Fibroblast of peridontal ligament (primary cell): ENCODE measurements at regions not wholly inside any gene's neighbourhood (a gene's known extent, or its start where the extent isn't known, plus 50 kb on each side); places are given as distances from the start of the nearest gene placed in this dataset.
"Not testable (repeated sequence)": the region's sequence is repeated elsewhere in the genome, so short reads cannot be mapped to it uniquely, and the experiment has no call there.

Experiments used
- DNase-seq: peaks from one replicate; pipeline ENCODE4 v3.0.0-alpha.2; 2010; ENCODE audit errors: extremely low read depth

DNA sequence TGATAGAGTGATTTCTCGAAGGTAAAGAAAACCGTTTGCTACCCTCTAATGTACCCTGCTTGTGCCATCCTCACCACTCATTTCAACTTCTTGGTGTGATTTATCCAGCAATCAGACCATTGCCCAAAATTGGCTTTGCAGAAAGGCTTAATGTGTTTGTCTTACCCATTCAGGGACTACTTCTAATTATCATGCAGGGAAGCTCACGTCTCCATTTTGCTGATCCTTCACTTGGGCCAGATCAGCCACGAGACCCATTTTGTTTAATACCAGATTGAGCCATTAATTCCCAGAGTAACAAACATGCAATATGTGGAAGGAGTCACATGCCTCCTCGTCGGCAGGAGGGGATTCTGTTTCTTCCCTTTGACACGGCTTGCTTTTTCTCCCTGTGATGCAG is 51.1 kb upstream of the CRY1 start:
- DNase-seq: no peak

DNA sequence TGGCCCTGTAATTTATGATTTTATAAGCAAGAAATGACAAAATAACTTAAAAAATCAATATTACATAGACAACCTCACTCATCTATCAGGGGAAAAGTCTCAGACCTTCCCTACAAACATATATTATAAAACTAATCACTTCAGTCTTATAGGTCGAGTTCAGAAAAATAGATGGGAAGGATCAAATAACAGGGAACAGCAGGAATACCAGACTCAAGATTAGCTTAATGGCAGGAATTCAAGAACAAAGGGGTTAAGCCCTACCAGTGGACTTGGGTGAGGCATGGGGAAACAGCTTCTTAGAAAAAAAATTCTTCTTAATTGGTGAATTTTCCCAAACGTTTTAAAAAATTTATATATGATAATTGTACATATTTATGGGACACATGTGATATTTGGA is 51.6 kb upstream of the CRY1 start:
- DNase-seq: no peak

DNA sequence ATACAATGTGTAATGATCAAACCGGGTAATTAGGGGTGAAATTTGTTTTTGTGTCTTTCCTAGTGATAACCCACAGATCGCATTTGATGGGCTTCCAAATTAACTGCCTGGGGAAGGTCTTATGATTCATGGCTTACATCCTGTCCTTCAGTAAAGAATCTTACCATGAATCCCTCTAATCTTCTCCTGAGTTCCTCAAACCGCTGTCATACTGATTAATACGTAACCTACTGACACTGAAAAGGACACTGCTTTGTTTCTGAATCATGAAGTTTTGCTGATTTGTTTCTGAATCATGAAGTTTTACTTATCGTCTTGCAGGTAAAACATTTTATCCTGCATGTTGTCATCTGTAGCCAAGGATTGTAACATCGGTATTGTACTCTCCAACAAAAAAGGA is 52.0 kb upstream of the CRY1 start:
- DNase-seq: no peak

DNA sequence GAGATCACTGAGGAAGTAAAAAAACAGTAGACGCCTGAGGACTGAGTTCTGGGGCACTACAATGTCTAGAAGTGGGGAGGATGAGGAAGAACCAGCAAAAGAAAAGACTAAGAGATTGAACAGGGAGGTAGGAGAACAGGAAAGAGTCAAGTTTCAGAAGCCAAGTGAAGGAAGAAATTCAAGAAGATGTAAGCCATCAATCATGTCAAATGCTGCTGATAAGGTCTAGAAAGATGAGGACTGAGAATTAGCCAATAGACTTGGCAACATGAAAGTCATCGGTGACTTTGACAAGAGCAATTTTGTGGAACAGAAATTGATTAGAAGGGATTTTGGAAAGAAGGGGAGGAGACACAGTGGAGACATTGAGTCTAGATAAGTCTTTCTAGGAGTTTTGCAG is 54.8 kb upstream of the CRY1 start:
- DNase-seq: no peak

DNA sequence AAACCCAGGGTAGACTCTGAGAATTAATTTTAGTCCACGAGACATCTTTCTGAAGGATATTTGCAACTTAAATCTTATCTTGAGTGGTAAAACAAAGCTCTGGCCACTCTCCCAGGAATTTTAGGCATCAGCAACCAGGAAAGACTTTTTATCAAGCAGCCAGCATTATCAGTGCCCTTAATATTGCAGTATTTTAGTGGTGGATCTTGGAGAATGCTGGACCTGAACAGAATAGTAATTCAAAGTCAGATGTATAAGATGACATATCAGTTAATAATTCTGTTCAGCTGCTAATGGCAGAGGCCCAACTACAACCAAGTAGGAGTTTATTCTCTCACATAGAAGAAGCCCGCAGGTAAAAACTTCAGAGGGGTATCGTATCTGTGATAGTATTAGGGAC is 59.0 kb upstream of the CRY1 start:
- DNase-seq: no peak

DNA sequence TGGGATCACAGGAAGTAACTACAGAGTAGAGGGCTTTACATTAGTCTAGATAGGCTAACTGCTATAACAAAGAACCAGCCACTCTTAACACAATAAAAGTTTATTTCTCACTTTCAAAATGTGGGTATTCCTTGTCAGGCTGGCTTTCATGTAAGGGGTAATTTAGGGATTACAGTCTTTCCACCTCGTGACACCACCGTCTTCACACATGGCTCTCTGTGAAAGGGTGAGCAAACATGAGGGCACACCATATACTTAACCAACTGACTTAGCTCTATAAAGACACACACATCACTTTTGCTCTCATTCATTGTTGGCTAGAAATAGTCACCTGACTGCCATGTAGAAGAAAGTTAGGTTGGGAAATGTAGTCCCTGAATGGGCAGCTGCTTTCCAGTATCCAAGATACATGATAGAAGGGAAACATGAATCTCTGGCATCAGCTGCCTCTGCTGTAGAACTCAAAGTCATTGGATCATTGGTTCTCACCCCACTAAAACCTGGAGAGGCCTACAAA is 66.1 kb upstream of the CRY1 start:
- DNase-seq: no peak

DNA sequence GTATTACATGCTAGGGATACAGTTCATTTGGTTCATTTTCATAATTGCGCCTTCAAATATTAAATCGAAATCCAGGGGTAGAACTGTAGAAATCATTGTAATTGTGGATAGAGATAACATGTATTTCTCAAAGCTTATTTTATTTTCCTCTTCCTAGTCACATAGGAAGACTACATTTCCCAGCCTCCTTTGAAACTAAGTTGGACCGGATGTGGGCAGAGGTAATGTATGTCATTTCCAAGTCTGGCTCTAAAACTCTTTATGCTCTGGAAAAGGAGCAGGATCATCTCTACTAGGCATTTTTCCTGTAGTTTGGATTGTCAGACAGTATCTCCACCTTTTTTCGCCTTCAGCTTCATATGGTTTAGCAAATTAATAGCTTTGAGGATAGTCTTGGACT is 70.1 kb upstream of the CRY1 start:
- DNase-seq: no peak

DNA sequence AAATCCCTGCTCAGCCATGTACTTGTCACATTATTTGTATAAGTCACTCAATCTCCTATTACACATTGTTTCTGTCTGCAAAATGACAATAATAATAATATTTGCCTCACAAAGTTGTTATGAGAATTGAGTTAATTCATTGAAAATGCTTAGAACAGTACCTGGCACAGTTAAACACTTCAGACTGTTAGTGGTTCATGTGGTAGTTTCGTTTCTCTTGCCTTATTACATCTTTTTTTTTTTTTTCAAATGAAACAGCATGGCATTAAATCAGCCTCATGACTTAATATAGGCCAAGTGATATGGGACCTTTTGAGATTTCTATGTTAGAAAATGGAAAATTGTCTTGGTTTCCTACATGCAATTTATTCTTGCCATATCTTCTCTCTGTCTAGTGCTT is 71.0 kb upstream of the CRY1 start:
- DNase-seq: no peak

DNA sequence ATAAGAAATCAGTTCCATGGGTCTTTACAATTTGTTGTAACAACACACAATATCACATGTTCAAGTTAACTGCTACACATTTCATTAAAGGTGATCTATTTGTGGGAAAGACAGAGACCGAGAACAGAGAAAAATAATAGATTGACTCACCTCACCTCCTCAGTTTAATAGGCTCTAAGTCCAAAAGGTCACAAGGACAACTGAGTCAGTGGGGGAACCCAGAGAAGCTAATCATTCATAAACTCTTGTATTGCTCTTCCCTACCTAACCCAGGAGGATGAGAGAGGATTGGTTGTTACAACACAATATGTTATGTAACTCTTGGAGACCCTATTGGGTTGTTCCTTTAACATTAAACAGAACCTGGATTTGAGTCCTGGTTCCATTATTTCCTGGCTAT is 72.2 kb upstream of the CRY1 start:
- no peak for DNase-seq

DNA sequence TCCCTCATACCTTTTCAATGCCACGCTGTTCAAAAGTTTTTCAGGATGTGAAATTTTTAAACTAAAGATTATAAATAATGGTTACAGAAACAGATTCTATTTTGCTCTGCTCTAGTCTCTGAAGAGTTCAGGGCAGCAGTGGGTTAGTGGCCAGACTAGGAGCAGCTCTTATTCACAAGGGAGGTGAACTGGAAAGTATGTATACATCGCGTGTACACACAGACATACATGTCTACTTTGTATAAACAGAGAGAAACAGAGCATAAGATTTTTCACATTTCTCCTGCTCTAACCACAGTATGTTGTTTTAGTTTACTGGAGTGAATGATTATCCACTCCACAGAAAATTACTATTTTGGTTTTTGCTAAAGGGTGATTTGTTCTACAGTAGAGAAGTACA is 74.4 kb upstream of the CRY1 start:
- DNase-seq: peak; percentile 57

DNA sequence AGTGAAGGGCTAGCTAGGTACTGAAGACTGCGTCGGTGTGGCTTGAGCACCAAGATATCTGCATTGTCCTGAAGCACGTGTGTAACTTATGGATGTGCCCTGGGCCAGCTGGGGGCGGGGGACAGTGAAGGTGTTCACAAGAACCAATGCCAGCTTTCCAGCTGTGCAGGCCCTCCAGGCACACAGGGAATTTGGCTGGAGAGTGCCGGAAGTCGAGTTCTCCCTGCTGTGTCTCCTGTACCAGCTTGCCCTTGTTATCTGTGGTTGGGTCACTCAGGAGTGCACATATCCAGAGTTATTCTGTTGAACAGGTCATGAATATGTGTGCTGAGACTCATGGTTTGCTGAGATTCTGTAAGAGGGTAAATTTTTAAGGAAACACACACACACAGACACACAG is 75.9 kb upstream of the CRY1 start:
- DNase-seq: no peak

DNA sequence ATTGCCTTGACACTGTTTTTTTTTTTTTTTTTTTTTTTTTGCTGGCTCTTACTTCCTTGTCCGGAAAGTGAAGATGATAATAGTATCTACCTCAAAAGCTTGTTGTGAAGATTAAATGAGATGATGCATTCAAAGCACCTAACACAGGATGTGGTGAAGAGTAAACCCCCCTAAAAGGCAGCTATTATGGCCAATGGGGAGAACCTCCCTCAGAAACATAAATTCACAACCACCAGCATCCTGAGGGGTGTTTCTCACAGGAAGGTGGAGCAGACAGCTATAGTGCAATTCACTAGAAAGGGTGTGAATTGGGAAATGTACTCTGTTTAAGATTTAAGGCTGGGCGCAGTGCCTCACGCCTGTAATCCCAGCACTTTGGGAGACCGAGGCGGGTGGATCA is 85.4 kb upstream of the CRY1 start:
- DNase-seq: no peak

DNA sequence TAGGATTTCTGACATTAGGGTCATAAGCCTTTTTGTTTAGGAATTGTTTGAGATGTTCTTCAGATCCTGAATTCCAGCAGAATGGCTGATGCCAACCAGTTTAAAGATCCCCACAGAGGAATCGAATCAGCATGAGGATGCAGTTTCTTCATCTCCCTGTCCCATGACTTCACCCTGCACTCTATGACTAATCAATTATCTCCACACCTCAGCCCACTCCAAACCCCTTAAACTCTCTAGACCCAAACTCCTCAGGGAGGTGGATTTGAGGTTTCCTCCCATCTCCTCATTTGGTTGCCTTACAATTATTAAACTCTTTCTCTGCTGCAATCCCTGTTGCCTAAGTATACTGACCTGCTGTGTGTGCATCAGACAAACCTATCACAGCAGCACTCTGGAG is 86.5 kb upstream of the CRY1 start:
- peak; percentile 42 for DNase-seq

DNA sequence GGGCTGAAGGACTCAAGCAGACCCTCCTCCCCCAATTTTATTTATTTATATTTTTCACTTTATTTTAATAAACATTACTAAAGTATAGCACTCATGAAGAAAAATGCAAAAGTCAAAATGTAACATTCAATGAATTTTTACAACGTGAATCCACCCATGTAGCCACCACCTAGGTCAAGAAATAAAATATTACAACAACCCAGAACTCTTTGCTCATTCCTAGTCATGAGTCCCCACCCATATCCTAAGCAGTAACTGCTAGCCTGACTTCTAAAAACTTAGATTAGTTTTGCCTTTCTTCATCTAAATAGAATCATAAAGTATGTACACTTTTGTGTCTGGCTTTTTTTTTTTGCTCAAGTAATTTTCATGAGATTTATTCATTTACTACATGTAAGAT is 86.9 kb upstream of the CRY1 start:
- DNase-seq: no peak

DNA sequence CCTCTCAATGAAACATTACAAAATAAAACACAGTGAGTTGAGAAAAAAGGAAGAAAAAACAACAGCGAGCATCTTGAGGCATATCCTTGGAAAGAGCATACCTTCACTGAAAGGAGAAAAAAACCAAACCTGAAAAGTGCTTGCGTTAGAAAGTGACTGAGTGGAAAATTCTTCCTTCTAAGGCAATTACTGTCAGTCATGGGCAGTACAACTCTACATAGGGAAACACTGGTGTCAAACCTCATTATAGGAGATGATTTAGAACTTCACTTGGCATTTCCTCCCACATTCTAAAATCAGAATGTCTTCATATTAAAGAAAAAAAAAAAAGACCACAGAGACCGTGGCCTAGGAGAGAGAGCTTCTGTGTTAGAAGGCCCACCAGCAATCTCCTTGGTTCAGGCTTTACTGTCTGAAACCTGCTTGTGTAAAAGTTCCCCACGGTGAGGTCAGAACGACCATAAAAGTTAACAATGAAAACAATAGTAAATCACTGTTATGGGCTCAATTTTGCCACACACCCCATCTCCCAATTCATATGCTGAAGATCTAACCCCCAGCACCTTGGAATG is 91.1 kb upstream of the CRY1 start:
- DNase-seq: no peak

DNA sequence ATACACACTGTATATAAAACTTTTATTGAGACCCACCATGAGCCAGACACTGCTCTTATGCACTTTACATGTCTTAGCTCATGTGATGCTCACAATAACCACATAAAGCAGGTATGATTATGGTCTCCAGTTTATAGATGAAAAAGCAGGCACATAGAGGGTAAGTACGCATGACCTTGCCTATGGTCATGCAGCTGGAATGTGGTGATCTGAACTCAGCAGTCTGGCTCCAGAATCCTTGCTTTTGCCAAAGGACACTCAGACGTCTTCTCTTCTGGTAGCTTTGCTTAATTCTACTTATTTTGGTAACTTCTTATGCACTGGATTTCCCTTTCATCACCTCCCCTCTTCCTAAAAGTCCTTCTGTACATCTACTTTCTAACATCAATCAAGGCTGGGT is 103.3 kb upstream of the CRY1 start:
- peak; percentile 43 for DNase-seq

DNA sequence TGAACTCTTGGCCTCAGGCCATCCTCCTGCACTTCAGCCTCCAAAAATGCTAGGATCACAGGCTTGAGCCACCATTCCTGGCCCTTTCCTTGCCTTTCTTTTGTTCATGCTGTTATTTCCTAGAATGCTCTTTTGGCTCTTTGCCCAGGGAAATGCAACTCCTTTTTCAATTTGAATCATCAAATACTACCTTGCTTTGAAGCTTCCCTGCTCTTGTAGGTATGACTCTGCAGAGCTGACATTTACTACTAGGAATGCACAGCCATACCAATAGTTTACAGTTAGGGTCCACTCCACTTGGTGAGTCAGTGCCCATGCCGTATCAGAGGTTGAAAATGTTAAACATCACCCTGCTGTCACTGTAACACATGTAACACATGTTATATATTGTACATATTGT is 107.0 kb upstream of the CRY1 start:
- peak; percentile 43 for DNase-seq

DNA sequence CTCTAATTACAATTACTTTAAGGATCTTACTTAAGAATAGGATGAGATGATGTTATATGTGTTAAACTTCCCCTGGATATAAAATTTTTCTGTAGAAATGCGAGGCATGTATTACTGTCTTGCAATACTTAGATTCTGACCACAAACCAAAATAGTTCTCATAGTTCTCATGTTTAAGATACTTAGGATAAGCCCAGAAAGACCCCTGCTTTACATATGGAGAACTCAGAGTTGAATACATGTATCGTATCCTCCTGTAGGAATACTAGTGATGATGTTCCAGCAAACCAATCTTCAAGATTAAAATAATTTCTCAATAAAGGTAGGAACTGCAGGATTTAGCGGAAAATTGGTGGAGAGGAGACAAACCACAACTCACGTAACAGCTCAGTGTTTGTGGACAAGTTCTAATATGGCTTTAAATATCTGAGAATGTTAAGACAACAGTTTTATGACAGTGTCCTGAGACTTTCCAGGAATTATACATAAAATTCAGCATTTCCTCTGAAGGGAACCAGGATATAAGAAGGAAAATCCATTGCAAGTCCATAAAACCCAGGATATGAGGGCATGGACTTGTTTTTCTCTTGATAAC is 114.7 kb upstream of the CRY1 start:
- DNase-seq: peak; percentile 27

DNA sequence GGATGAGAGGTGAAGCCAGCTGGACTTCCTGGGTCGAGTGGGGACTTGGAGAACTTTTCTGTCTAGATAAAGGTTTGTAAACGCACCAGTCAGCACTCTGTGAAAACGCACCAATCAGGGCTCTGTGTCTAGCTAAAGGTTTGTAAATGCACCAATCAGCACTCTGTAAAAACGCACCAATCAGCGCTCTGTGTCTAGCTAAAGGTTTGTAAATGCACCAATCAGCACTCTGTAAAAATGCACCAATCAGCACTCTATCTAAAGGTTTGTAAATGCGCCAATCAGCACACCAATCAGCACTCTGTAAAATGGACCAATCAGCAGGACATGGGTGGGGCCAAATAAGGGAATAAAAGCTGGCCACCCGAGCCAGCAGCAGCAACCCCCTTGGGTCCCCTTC is 116.4 kb upstream of the CRY1 start:
- DNase-seq: not testable (repeated sequence)

DNA sequence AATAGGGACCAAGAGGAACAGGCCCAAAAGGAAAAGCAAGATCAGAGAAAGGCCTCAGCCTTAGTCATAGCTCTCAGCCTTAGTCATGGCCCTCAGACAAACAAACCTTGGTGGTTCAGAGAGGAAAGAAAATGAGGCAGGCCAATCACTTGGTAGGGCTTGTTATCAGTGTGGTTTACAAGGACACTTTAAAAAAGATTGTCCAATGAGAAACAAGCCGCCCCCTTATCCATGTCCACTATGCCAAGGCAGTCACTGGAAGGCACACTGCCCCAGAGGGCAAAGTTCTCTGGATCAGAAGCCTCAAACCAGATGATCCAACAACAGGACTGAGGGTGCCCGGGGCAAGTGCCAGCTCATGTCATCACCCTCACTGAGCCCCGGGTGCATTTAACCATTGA is 121.0 kb upstream of the CRY1 start:
- peak; percentile 65 for DNase-seq

DNA sequence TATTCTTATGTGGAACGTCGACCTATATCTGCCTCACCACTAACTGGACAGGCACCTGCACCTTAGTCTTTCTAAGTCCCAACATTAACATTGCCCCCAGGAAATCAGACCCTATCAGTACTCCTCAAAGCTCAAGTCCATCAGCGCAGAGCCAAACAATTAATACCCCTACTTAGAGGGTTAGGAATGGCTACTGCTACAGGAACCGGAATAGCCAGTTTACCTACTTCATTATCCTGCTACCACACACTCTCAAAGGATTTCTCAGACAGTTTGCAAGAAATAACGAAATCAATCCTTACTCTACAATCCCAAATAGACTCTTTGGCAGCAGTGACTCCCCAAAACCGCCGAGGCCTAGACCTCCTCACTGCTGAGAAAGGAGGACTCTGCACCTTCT is 123.1 kb upstream of the CRY1 start:
- not testable (repeated sequence) for DNase-seq

DNA sequence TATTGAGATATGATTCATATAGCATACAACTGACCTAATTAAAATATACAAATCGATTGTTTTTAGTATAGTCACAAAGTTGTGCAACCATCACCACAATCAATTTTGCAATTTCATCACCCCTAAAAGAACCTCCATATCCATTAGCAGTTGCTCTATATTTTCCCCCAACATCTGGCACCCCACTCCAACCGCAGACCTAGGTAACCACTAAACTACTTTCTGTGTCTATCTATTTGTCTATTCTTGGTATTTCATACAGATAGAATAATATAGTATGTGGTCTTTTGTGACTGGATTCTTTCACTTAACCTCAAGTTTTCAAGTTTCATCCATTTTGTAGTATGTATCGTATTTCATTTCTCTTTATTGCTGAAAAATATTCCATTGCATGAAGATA is 126.0 kb upstream of the CRY1 start:
- no peak for DNase-seq

DNA sequence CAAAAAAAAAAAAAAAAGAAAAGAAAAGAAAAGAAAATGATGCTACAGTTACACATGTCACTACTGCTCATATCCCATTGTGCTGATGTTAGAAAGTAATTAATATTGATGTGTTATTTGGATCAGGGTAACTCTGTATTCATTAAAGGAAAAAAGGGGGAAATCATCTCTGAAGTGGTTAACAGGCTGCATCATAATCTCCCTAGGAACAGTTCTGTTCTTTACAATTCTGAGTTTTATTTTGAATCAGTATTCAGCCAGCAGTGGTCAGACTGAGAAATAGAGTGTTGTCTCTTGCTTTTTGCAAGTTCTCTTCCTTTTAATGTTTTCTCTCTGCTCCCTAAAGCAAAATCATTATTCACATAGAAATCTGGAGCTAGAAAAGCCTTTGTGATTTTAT is 128.6 kb upstream of the CRY1 start:
- DNase-seq: no peak

DNA sequence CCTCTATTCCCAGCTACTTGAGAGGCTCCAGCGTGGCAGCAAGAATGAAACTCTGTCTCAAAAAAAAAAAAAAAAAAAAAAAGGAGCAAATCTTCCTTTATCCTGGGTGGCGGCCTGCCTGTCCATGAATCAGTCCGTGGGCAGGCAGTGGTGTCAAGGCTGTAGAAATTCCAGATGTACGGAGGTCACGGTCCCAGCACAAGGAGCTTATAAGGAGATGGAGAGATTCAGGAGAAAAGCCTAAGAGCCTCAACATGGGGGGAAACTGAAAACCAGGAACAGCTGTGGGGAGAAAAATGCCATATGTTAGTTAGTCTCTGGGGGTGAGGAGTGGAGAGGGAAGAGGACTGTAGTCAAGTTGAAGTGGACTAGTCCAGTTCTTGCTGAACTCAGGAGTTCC is 130.5 kb upstream of the CRY1 start:
- peak; percentile 55 for DNase-seq
